Mesothelial cell of epicardium (in vitro differentiated cells): ENCODE measurements at regions not wholly inside any gene's neighbourhood (a gene's known extent, or its start where the extent isn't known, plus 50 kb on each side); places are given as distances from the start of the nearest gene placed in this dataset.

Source experiments
- DNase-seq, 2 experiments: peaks; one replicate each; pipeline ENCODE4 v3.0.0; 2021; ENCODE audit warnings: low spot score in 2 of 2; ENCODE audit not compliant: unreplicated experiment in 2 of 2
- H3K27ac Mint-ChIP-seq: 2 replicates; pipeline ENCODE4 v1.8.0; 2021; ENCODE audit warnings: mixed read lengths
- H3K27me3 Mint-ChIP-seq: 2 replicates; pipeline ENCODE4 v1.8.0; 2021; ENCODE audit warnings: low read depth, mixed read lengths
- H3K36me3 Mint-ChIP-seq: 2 replicates; pipeline ENCODE4 v1.8.0; 2021; ENCODE audit warnings: mixed read lengths
- H3K4me1 Mint-ChIP-seq: 2 replicates; pipeline ENCODE4 v1.8.0; 2021; ENCODE audit warnings: mixed read lengths
- H3K4me3 Mint-ChIP-seq: 2 replicates; pipeline ENCODE4 v1.8.0; 2021; ENCODE audit warnings: mild to moderate bottlenecking, moderate library complexity, mixed read lengths
- H3K9me3 Mint-ChIP-seq: 2 replicates; pipeline ENCODE4 v1.8.0; 2021; ENCODE audit warnings: mixed read lengths
- TF ChIP-seq, protein P1 (sequence below): fragments of 200-600 bp; sonication (generic); IDR thresholded peaks from one replicate; pipeline ENCODE4 v1.5.0; 2021; ENCODE audit warnings: antibody characterized with exemption; ENCODE audit not compliant: unreplicated experiment

DNA sequence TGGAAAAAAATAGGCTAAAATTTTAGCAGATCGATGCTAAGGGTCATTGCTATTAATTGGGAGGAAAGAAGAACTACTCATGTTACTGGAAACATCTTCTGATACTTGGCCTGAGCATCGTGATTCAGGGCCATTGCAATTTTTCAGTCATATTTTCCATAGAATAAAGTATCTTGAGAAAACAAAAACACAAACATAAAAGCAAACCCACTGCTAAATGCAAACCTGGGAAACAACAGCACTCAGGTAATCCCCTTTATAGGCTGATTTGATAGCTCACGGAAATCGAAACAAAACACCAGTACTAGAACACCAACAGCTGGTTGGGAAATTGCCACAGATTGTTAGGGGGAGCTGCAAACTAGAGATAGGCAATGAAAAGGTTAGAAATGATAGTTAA is 172.9 kb upstream of the ESRRG start:
- no peak for DNase-seq
- H3K27ac Mint-ChIP-seq, result no peak overlapping the region
- no peak overlapping the region for H3K4me3 Mint-ChIP-seq
- TF ChIP-seq, protein P1, sequence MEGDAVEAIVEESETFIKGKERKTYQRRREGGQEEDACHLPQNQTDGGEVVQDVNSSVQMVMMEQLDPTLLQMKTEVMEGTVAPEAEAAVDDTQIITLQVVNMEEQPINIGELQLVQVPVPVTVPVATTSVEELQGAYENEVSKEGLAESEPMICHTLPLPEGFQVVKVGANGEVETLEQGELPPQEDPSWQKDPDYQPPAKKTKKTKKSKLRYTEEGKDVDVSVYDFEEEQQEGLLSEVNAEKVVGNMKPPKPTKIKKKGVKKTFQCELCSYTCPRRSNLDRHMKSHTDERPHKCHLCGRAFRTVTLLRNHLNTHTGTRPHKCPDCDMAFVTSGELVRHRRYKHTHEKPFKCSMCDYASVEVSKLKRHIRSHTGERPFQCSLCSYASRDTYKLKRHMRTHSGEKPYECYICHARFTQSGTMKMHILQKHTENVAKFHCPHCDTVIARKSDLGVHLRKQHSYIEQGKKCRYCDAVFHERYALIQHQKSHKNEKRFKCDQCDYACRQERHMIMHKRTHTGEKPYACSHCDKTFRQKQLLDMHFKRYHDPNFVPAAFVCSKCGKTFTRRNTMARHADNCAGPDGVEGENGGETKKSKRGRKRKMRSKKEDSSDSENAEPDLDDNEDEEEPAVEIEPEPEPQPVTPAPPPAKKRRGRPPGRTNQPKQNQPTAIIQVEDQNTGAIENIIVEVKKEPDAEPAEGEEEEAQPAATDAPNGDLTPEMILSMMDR, result no peak
- H3K27me3 Mint-ChIP-seq, result peaks cover 31% of the 10 kb centered on the region
- H3K9me3 Mint-ChIP-seq, result no peaks in the 10 kb centered on the region
- no peaks in the 10 kb centered on the region for H3K4me1 Mint-ChIP-seq
- no peaks in the 10 kb centered on the region for H3K36me3 Mint-ChIP-seq

DNA sequence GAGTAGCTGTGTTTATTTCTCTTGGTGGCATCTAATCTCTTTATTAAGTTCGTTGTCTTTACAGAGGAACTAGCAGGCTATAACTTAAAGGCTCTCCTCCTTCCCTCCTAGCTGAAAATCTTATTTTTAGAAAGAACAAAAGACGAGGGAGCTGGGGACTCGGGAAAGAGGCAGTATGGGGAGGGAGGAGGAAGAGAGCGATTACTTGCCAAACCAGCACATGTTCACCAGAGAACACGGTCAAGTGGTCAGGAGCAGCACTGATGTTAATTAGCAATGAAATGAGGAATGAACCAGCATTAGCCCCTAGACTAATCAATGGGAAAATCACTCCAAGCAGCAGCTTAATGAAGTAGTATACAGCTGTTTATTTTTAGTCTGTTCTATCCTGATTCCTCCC is 171.3 kb upstream of the ESRRG start:
- H3K9me3 Mint-ChIP-seq, result no peaks in the 10 kb centered on the region
- DNase-seq, result no peak

DNA sequence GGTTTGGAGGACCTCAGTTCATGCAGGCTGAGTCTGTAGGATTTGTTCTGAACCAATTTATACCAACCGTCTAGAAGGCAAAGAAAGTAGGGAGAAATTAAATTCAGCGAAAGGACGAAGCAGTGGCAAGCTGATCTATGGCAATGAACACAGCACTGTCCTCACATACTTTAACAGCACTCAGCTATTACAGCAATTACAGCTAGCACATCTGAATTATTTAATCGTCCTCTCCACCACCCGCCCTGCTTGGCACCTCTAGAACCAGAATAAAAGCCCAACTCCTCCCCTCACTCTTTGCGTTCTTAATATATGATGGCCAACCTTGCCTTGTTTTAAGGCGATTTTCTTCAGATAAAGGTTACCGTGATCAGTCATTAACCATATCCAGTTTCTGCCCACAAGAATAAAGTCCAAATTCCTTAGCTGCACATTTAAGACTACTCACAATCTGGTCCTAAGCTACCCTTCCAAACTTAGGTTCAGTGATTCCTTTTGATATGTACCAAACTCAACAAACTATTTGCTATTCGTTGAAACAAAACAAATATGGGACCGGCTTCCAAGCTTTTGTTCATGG is 169.4 kb upstream of the ESRRG start:
- Mint-ChIP-seq H3K27me3 (peaks cover 49% of the 10 kb centered on the region), H3K4me1 (no peaks in the 10 kb centered on the region), H3K9me3 (no peaks in the 10 kb centered on the region), H3K36me3 (no peaks in the 10 kb centered on the region), H3K27ac (no peak overlapping the region), H3K4me3 (no peak overlapping the region)
- DNase-seq, result no peak
- TF ChIP-seq, protein P1, result no peak

More for the DNA sequence above, 171.3 kb upstream of the ESRRG start:
- Mint-ChIP-seq H3K27ac (no peak overlapping the region), H3K4me3 (no peak overlapping the region), H3K36me3 (no peaks in the 10 kb centered on the region), H3K27me3 (peaks cover 32% of the 10 kb centered on the region), H3K4me1 (no peaks in the 10 kb centered on the region)
- TF ChIP-seq, protein P1, result no peak

DNA sequence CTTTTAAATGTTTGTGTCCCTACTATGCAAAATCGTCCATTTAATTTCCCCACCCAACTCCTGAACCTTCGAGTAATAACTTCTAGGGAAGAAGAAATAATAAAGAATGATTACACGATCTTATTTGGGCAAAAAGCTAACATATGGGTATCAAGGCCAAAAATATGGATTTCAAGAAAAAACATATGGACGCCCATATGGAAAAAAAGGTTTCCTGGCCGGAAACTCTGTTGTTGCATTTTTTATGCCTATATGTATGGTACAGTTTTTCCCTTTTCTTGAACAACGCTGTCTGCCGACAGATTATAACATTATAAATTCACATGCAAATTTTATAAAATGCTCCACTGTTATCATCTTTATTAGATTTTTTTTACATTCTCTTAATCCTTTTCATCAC is 167.6 kb upstream of the ESRRG start:
- Mint-ChIP-seq H3K27me3 (peaks cover 34% of the 10 kb centered on the region), H3K4me3 (no peak overlapping the region), H3K36me3 (no peaks in the 10 kb centered on the region), H3K27ac (no peak overlapping the region), H3K9me3 (no peaks in the 10 kb centered on the region), H3K4me1 (no peaks in the 10 kb centered on the region)
- TF ChIP-seq, protein P1, result no peak
- DNase-seq, result no peak

DNA sequence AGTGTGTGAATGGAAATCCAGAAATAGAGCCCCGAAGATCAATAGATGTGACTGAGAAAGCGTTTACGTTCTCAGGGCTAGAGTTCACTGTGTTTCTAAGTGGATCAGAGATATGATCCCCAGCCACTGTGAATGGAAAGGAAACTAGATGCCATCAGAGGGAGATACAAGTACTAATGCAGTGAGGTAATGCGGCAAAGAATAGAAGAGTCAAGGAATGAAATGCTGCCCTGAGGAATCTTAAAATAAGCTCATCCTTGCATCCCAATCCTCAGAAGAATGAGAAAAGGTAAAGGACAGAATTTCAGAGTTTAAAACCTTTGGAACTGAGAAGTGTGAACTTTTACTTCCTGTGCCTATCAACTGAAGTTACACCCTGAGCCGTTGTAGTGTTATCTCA is 165.5 kb upstream of the ESRRG start:
- TF ChIP-seq, protein P1, result no peak
- H3K27me3 Mint-ChIP-seq, result peaks cover 24% of the 10 kb centered on the region
- peaks cover 10% of the 10 kb centered on the region for H3K4me1 Mint-ChIP-seq
- DNase-seq, result no peak
- H3K9me3 Mint-ChIP-seq, result no peaks in the 10 kb centered on the region
- no peaks in the 10 kb centered on the region for H3K36me3 Mint-ChIP-seq
- H3K27ac Mint-ChIP-seq, result no peak overlapping the region
- no peak overlapping the region for H3K4me3 Mint-ChIP-seq

DNA sequence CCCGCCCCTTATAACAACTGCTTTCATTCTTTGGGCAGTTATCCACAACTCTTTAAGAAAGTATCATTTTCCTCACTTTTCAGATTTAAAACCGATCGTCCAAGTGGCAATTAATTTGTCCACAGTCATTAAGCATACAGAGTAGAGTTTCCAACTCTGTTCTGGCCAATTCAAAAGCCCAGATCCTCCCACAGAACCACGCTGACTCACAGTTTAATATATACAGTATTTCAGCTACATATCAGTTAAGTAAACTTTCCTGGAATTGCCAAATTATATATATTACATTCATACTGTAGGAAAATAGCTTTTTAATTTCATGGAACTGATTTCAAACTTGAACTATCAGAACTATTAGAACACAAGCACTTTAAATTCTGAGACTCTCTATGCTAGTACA is 163.8 kb upstream of the ESRRG start:
- Mint-ChIP-seq H3K9me3 (no peaks in the 10 kb centered on the region), H3K36me3 (no peaks in the 10 kb centered on the region), H3K4me1 (peaks cover 10% of the 10 kb centered on the region), H3K4me3 (no peak overlapping the region), H3K27ac (no peak overlapping the region), H3K27me3 (peaks cover 22% of the 10 kb centered on the region)
- TF ChIP-seq, protein P1, result no peak
- no peak for DNase-seq
